B cell (primary cell): ENCODE measurements at regions not wholly inside any gene's neighbourhood (a gene's known extent, or its start where the extent isn't known, plus 50 kb on each side); places are given as distances from the start of the nearest gene placed in this dataset.
A peak's percentile ranks its signal among the peaks of the same experiment; 100 is the strongest.

Experiments
- ATAC-seq: fragments of 200-7000 bp; cut with Tn5 transposase; one replicate; pipeline ENCODE4 v1.10.0; 2021; ENCODE audit warnings: low read depth, mild to moderate bottlenecking, moderate number of reproducible peaks, moderate library complexity
- CTCF ChIA-PET: fragments of 350-600 bp; sonication (Branson Sonifier 250); formaldehyde crosslinking; loops from one replicate; lab custom pipeline; 2021; ENCODE audit warnings: antibody characterized with exemption, inconsistent platforms; lab: Charles Lee
- POLR2A ChIA-PET: fragments of 350-600 bp; sonication (Branson Sonifier 250); formaldehyde crosslinking; loops from one replicate; lab custom pipeline; 2021; ENCODE audit warnings: antibody characterized with exemption; lab: Charles Lee
- DNase-seq: peaks from one replicate; pipeline ENCODE4 v3.0.0; 2013
- H2AFZ ChIP-seq: 2 replicates; pipeline ENCODE4 v1.6.1; 2012; ENCODE audit warnings: mild to moderate bottlenecking, low read depth, low read length; ENCODE audit not compliant: insufficient read depth, poor library complexity, severe bottlenecking
- H3K27ac ChIP-seq, 2 donors: 1 replicate in 1 of 2; 2 replicates in 1 of 2; pipeline ENCODE4 v1.5.1; 2012 to 2013; ENCODE audit warnings: low read length in 2 of 2, mild to moderate bottlenecking in 2 of 2, moderate library complexity in 1 of 2
- H3K27me3 ChIP-seq, 4 experiments: fragments of 200-600 bp in 1 of 4; sonication (generic) in 1 of 4; replicated peaks in 1 of 4; 1 replicate in 2 of 4; 2 replicates in 2 of 4; pipeline versions ENCODE4 v1.6.1 to v1.7.0; 2013 to 2016; ENCODE audit warnings: low read length in 3 of 4, mild to moderate bottlenecking in 2 of 4, mixed read lengths in 1 of 4, moderate library complexity in 1 of 4; ENCODE audit not compliant: insufficient read depth in 4 of 4, control insufficient read depth in 3 of 4; ENCODE audit errors: control extremely low read depth in 1 of 4
- H3K36me3 ChIP-seq, 2 experiments: replicated peaks in 1 of 2; 1 replicate in 1 of 2; 2 replicates in 1 of 2; pipeline versions ENCODE4 v1.6.1 to v1.7.1; 2013; ENCODE audit warnings: low read length in 1 of 2; ENCODE audit not compliant: insufficient read depth in 2 of 2, control insufficient read depth in 1 of 2; ENCODE audit errors: control extremely low read depth in 1 of 2, extremely low read depth in 1 of 2
- H3K4me1 ChIP-seq, 2 donors: fragments of 200-600 bp in 1 of 2; sonication (generic) in 1 of 2; 1 replicate in 1 of 2; 2 replicates in 1 of 2; pipeline versions ENCODE4 v1.5.1 to v1.6.1; 2013 to 2017; ENCODE audit warnings: low read length in 2 of 2; ENCODE audit not compliant: control insufficient read depth in 2 of 2, insufficient read depth in 2 of 2
- H3K4me2 ChIP-seq: replicated peaks from 2 replicates; pipeline ENCODE3; 2012; ENCODE audit warnings: mild to moderate bottlenecking, low read depth, low read length; ENCODE audit not compliant: poor library complexity, severe bottlenecking
- H3K4me3 ChIP-seq, 5 experiments: fragments of 200-600 bp in 1 of 5; sonication (generic) in 1 of 5; 1 replicate in 3 of 5; 2 replicates in 2 of 5; pipeline versions ENCODE4 v1.5.1 to v1.7.0; 2011 to 2016; ENCODE audit warnings: low read length in 4 of 5, mild to moderate bottlenecking in 4 of 5, low read depth in 2 of 5, control low read depth in 1 of 5, moderate library complexity in 1 of 5; ENCODE audit not compliant: insufficient read depth in 1 of 5; ENCODE audit errors: control extremely low read depth in 1 of 5, extremely low read depth in 1 of 5
- H3K79me2 ChIP-seq: fragments of 200-600 bp; sonication (generic); one replicate; pipeline ENCODE4 v1.6.0; 2016; ENCODE audit warnings: low read length; ENCODE audit not compliant: control insufficient read depth, insufficient read depth
- H3K9ac ChIP-seq: fragments of 200-600 bp; sonication (generic); 2 replicates; pipeline ENCODE4 v1.6.1; 2017; ENCODE audit warnings: mild to moderate bottlenecking, low read length, moderate library complexity
- H3K9me3 ChIP-seq, 3 donors: one replicate each; pipeline versions ENCODE4 v1.6.1 to v1.7.1; 2013; ENCODE audit warnings: low read length in 2 of 3; ENCODE audit not compliant: control insufficient read depth in 2 of 3, insufficient read depth in 1 of 3; ENCODE audit errors: control extremely low read depth in 1 of 3
- H4K20me1 ChIP-seq: 2 replicates; pipeline ENCODE4 v1.6.0; 2012; ENCODE audit warnings: mild to moderate bottlenecking, low read length; ENCODE audit not compliant: insufficient read depth, control insufficient read depth, poor library complexity, severe bottlenecking
- H3K27ac Mint-ChIP-seq: one replicate; pipeline ENCODE4 v1.8.0; 2021; ENCODE audit warnings: mixed read lengths
- H3K27me3 Mint-ChIP-seq: one replicate; pipeline ENCODE4 v1.8.0; 2021; ENCODE audit warnings: mixed read lengths
- H3K4me1 Mint-ChIP-seq: one replicate; pipeline ENCODE4 v1.8.0; 2021; ENCODE audit warnings: mixed read lengths
- H3K4me3 Mint-ChIP-seq: one replicate; pipeline ENCODE4 v1.8.0; 2021; ENCODE audit warnings: mixed read lengths
- H3K9me3 Mint-ChIP-seq: one replicate; pipeline ENCODE4 v1.8.0; 2022; ENCODE audit warnings: mixed read lengths; ENCODE audit not compliant: insufficient read depth
- EZH2 ChIP-seq: IDR thresholded peaks from 2 replicates; pipeline ENCODE4 v1.6.1; 2012; ENCODE audit warnings: borderline replicate concordance, low read depth, mild to moderate bottlenecking, moderate library complexity, low read length; ENCODE audit not compliant: insufficient read depth, poor library complexity, severe bottlenecking
- WGBS: methylation state at CpG from one replicate; pipeline ENCODE4 v1.1.5; 2013; ENCODE audit warnings: missing lambda C conversion rate; ENCODE audit not compliant: insufficient coverage; 5-methylcytosine and 5-hydroxymethylcytosine counted together
- intact Hi-C: fragments of 100-400 bp; cut with micrococcal nuclease; formaldehyde crosslinking; loops from one replicate; pipeline ENCODE4 v1.10.0; 2022
- TF ChIP-seq, protein P1 (sequence below): fragments of 200-600 bp; IDR thresholded peaks from one replicate; pipeline ENCODE4 v1.8.0; 2022; ENCODE audit warnings: antibody characterized with exemption, mild to moderate bottlenecking

DNA sequence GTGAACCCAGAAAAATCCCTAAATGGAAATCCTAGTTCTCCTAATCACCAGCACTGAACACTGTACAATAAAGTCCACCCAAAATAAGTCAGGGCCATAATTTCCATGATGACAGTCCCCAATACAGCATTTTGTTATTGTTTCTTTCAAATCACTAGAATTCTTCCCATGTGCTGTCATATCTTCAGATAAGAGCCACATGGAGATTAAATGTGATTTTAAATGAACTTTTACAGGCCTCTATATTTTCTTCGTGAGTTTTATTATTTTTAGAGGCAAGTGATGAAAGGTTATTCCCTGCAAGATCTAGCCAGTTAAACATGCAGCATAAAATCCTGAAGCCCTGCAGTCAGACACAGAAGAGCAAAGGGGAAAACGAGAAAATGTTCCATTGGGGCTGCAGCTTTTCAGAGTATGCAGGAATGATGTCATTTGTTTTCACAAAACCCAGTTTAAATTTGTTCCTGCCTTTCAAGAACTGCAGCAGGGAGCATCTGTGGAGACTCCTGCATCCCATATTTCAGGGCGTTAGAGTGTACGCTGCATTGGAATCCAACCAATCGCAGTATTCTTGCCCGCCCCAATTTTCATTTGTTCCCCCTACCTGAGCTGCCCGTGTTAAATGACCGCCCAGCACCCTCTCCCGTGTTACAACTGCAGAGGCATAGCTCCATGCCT lies 167.2 kb upstream of the KLF12 start:
- Histone ChIP-seq H3K4me1 (peaks cover 5 to 8% of the 10 kb centered on the region in 2 donors), H4K20me1 (no peaks in the 10 kb centered on the region), H3K4me2 (no peak overlapping the region), H2AFZ (no peak overlapping the region), H3K79me2 (no peaks in the 10 kb centered on the region), H3K4me3 (no peak overlapping the region), H3K27ac (no peak overlapping the region), H3K36me3 (no peaks in the 10 kb centered on the region), H3K27me3 (no peaks in the 10 kb centered on the region), H3K9me3 (no peaks in the 10 kb centered on the region), H3K9ac (no peak overlapping the region)
- Mint-ChIP-seq H3K4me3 (no peak overlapping the region), H3K27ac (peak overlapping the region; percentile 29), H3K9me3 (no peaks in the 10 kb centered on the region), H3K27me3 (peaks cover 5% of the 10 kb centered on the region), H3K4me1 (peaks cover 14% of the 10 kb centered on the region)
- no peak for DNase-seq
- no peak for ATAC-seq
- 89% methylated on average over 4 of the region's 9 CpGs for WGBS
- TF ChIP-seq, protein P1, sequence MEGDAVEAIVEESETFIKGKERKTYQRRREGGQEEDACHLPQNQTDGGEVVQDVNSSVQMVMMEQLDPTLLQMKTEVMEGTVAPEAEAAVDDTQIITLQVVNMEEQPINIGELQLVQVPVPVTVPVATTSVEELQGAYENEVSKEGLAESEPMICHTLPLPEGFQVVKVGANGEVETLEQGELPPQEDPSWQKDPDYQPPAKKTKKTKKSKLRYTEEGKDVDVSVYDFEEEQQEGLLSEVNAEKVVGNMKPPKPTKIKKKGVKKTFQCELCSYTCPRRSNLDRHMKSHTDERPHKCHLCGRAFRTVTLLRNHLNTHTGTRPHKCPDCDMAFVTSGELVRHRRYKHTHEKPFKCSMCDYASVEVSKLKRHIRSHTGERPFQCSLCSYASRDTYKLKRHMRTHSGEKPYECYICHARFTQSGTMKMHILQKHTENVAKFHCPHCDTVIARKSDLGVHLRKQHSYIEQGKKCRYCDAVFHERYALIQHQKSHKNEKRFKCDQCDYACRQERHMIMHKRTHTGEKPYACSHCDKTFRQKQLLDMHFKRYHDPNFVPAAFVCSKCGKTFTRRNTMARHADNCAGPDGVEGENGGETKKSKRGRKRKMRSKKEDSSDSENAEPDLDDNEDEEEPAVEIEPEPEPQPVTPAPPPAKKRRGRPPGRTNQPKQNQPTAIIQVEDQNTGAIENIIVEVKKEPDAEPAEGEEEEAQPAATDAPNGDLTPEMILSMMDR: no peak
- no peak for TF ChIP-seq EZH2
- ChIA-PET CTCF (no interaction called here), POLR2A (no interaction called here)
- intact Hi-C loops: no loop called here

DNA sequence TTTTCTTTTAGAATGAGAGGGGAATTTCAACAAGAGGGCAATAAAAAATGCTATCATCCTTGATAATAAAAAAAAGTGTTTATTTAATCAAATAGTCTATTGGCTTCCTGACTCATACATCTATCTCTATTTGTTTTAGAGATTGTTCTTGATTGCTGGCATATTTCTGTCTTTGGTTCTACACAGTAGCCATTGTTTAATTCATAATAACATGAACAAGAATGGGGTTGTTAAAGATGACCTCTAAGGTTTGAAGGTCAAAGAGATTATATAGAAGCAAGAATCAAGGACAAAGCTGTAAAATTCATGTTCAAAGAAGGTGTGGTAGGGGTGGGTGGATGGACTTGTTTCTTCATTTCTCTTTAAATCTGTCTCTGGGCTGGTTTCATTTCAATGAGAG lies 166.0 kb upstream of the KLF12 start:
- peaks cover 5 to 8% of the 10 kb centered on the region in 2 donors for H3K4me1 ChIP-seq
- no peaks in the 10 kb centered on the region for H3K9me3 ChIP-seq
- ATAC-seq (no peak), DNase-seq (no peak)
- no peak overlapping the region for H3K27ac ChIP-seq
- no peaks in the 10 kb centered on the region for H3K36me3 ChIP-seq
- H2AFZ ChIP-seq: no peak overlapping the region
- no peaks in the 10 kb centered on the region for H3K27me3 ChIP-seq
- H4K20me1 ChIP-seq: no peaks in the 10 kb centered on the region
- no peak overlapping the region for H3K9ac ChIP-seq
- no peaks in the 10 kb centered on the region for H3K27me3 Mint-ChIP-seq
- no peak overlapping the region for H3K4me2 ChIP-seq
- H3K79me2 ChIP-seq: no peaks in the 10 kb centered on the region
- ChIA-PET CTCF (interaction anchor here (0.7 to 1.6 kb wide), 4 partner anchors 10 to 480 kb away, joined by 3 to 11 read pairs (median 3); no protein-coding TSS in a partner anchor), POLR2A (no interaction called here)
- TF ChIP-seq, protein P1: no peak
- H3K4me1 Mint-ChIP-seq: peaks cover 14% of the 10 kb centered on the region
- H3K4me3 ChIP-seq: no peak overlapping the region
- intact Hi-C loops: no loop called here
- H3K27ac Mint-ChIP-seq: no peak overlapping the region
- H3K9me3 Mint-ChIP-seq: no peaks in the 10 kb centered on the region
- no peak overlapping the region for H3K4me3 Mint-ChIP-seq
